ENCODE measurements at regions not wholly inside any gene's neighbourhood (a gene's known extent, or its start where the extent isn't known, plus 50 kb on each side); places are given as distances from the start of the nearest gene placed in this dataset.

DNA sequence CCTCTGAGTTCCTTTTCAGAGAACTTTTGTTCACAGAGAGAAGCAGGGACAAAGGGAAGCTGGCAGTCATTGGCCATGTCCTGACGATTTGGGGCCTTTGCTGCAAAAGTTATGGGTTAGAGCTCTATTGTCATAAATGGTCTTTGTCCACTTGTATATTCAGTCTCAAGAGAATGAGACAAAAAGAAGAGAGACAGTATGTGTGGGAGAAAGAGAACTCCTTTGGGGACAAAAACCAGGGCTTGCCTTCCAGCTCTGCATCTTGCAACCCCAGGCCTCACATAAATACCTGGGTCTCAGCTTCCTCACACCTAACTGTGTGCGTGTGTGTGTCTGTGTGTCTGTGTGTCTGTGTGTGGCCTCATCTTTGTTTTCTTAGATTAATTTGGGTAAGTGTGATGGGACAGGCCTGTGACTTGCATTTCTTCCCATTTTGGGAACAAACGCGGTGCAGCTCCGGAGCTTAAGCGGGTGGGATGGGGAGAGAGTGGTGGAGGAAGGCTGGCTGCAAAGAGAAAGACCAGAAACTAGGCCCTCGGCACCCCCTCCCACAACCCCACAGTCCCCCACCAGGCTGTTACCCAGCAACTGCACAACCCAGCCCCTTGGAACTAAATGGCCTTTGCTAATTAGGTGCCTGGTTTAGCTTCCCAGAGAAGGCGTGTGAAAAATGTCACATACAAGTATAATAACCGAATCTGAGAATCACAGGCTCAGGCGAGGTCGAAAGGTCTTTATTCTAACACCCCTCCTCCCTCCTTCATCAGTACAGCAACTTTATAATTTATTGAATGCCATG, 376.9 kb downstream of the CDK5RAP2 start:
- H3K27me3 Mint-ChIP-seq (ENCODE audit: insufficient read depth, unreplicated experiment), result no peaks in the 10 kb centered on the region

DNA sequence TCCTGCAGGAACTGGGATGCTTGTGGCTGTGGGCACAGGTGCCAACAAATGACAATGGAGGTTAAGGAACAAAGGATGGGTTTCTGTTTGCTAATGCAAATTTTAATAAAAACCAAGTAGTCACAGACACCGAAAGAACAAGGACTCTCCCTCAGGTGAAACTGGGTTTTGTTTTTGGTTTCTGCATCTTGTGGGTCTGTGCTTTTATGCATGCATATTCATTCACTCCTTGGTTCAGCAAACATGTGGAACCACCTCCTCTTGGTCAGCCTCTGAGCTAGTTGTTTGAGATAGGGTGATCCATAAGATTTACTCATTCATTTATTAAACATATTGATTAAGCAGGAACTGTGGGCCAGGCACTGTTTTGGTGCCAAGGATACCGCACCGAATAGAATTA, 381.9 kb downstream of the CDK5RAP2 start:
- intact Hi-C loops (cut with micrococcal nuclease), result no loop called here
- Mint-ChIP-seq H3K36me3 (ENCODE audit: insufficient read depth, unreplicated experiment) (no peaks in the 10 kb centered on the region), H3K27me3 (ENCODE audit: insufficient read depth, unreplicated experiment) (no peaks in the 10 kb centered on the region), H3K27ac (ENCODE audit: low read depth, unreplicated experiment) (no peak overlapping the region), H3K9me3 (ENCODE audit: unreplicated experiment) (no peaks in the 10 kb centered on the region), H3K4me3 (ENCODE audit: unreplicated experiment) (no peak overlapping the region), H3K4me1 (ENCODE audit: insufficient read depth, unreplicated experiment) (no peaks in the 10 kb centered on the region)
- no TSS peak for BruUV-seq (replicated peaks)
- ChIA-PET POLR2A (no interaction called here), CTCF (no interaction called here)
- TF ChIP-seq, protein P1, sequence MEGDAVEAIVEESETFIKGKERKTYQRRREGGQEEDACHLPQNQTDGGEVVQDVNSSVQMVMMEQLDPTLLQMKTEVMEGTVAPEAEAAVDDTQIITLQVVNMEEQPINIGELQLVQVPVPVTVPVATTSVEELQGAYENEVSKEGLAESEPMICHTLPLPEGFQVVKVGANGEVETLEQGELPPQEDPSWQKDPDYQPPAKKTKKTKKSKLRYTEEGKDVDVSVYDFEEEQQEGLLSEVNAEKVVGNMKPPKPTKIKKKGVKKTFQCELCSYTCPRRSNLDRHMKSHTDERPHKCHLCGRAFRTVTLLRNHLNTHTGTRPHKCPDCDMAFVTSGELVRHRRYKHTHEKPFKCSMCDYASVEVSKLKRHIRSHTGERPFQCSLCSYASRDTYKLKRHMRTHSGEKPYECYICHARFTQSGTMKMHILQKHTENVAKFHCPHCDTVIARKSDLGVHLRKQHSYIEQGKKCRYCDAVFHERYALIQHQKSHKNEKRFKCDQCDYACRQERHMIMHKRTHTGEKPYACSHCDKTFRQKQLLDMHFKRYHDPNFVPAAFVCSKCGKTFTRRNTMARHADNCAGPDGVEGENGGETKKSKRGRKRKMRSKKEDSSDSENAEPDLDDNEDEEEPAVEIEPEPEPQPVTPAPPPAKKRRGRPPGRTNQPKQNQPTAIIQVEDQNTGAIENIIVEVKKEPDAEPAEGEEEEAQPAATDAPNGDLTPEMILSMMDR (IDR thresholded peaks at IDR 0.05; ENCODE audit: unreplicated experiment), result no peak
- no peak for DNase-seq (ENCODE audit: unreplicated experiment)

More for the DNA sequence above, 376.9 kb downstream of the CDK5RAP2 start:
- Mint-ChIP-seq H3K4me3 (ENCODE audit: unreplicated experiment) (no peak overlapping the region), H3K4me1 (ENCODE audit: insufficient read depth, unreplicated experiment) (no peaks in the 10 kb centered on the region), H3K36me3 (ENCODE audit: insufficient read depth, unreplicated experiment) (no peaks in the 10 kb centered on the region), H3K27ac (ENCODE audit: low read depth, unreplicated experiment) (no peak overlapping the region), H3K9me3 (ENCODE audit: unreplicated experiment) (no peaks in the 10 kb centered on the region)
- no TSS peak for BruUV-seq (replicated peaks)
- intact Hi-C loops (cut with micrococcal nuclease), result no loop called here
- no peak for DNase-seq (ENCODE audit: unreplicated experiment)
- TF ChIP-seq, protein P1 (IDR thresholded peaks at IDR 0.05; ENCODE audit: unreplicated experiment), result no peak
- CTCF ChIA-PET, result interaction anchor here (0.5 to 0.6 kb wide), 2 partner anchors 45 to 194 kb away, joined by 3 read pairs; no protein-coding TSS in a partner anchor
- POLR2A ChIA-PET, result no interaction called here

DNA sequence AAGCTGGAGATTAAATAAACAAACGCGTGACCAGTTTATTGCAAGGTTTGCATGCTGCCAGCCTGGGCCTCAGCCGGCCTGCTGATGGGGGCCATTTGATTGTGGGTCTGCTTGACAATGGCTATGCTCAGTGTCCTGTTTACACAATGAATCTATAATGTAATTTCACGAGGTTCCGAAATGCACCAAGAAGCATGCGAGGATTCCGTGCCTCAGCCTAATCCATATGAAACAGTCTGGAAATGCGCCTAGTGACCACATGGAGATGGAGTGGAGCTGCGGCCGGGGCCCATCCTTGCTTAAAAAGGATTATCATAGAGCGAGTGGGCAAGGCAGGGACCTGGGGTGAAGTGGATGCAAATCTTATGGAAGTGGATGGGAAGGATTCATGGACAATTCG, 382.4 kb downstream of the CDK5RAP2 start:
- intact Hi-C loops (cut with micrococcal nuclease), result no loop called here
- no peak overlapping the region for H3K4me3 Mint-ChIP-seq (ENCODE audit: unreplicated experiment)
- CTCF ChIA-PET, result no interaction called here
- no peaks in the 10 kb centered on the region for H3K27me3 Mint-ChIP-seq (ENCODE audit: insufficient read depth, unreplicated experiment)
- no peaks in the 10 kb centered on the region for H3K4me1 Mint-ChIP-seq (ENCODE audit: insufficient read depth, unreplicated experiment)
- POLR2A ChIA-PET, result no interaction called here
- no peaks in the 10 kb centered on the region for H3K36me3 Mint-ChIP-seq (ENCODE audit: insufficient read depth, unreplicated experiment)
- no peak for DNase-seq (ENCODE audit: unreplicated experiment)
- no peaks in the 10 kb centered on the region for H3K9me3 Mint-ChIP-seq (ENCODE audit: unreplicated experiment)
- no peak overlapping the region for H3K27ac Mint-ChIP-seq (ENCODE audit: low read depth, unreplicated experiment)
- BruUV-seq (replicated peaks), result no TSS peak
- TF ChIP-seq, protein P1 (IDR thresholded peaks at IDR 0.05; ENCODE audit: unreplicated experiment), result no peak

DNA sequence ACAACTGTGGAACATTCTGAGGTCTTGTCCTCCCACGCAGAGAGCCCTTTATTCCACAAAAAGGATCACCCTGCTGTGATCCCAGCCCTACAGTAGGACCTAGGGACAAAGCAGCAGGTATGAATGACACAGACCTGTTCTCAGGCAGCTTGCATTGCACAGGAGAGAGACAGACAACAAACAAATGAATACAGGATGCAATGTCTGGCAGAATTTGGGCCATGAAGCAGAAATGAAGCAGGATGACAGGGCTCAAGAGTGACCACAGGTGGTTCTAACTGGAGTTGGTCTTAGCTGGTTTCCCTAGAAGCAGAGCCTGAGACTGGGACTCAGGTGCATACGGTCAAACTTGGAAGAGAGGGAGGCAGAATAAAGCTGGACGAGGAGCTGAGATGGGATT, 388.8 kb downstream of the CDK5RAP2 start:
- Mint-ChIP-seq H3K9me3 (ENCODE audit: unreplicated experiment) (no peaks in the 10 kb centered on the region), H3K4me3 (ENCODE audit: unreplicated experiment) (no peak overlapping the region), H3K36me3 (ENCODE audit: insufficient read depth, unreplicated experiment) (no peaks in the 10 kb centered on the region), H3K27ac (ENCODE audit: low read depth, unreplicated experiment) (no peak overlapping the region), H3K27me3 (ENCODE audit: insufficient read depth, unreplicated experiment) (peaks cover 33% of the 10 kb centered on the region), H3K4me1 (ENCODE audit: insufficient read depth, unreplicated experiment) (no peaks in the 10 kb centered on the region)
- intact Hi-C loops (cut with micrococcal nuclease), result no loop called here
- no peak for DNase-seq (ENCODE audit: unreplicated experiment)
- no TSS peak for BruUV-seq (replicated peaks)
- TF ChIP-seq, protein P1 (IDR thresholded peaks at IDR 0.05; ENCODE audit: unreplicated experiment), result no peak
- CTCF ChIA-PET, result no interaction called here
- POLR2A ChIA-PET, result no interaction called here

Measured in MCF 10A (cell line).